ENCODE measurements at regions not wholly inside any gene's neighbourhood (a gene's known extent, or its start where the extent isn't known, plus 50 kb on each side); places are given as distances from the start of the nearest gene placed in this dataset.

DNA sequence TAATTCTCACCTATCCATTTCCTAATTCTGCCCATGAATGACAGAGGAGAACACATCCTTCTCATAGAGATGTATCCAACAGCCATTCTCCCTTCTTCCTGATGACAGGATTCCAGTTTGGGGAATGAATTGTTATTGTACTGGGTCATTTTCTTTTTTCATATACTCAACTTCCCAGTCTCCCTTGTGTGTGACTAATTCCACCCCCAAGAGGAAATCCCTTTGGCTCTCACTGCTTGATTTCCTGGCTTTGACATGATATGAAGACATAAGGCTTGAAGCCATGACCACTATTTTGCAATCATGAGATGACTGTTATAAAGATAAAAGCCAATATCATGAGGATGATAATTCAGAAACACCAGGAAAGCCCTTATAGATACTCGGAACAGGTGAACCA lies 384.7 kb upstream of the ACVR2A start:
- DNase-seq: no peak
- peaks cover 5% of the 10 kb centered on the region for H3K9me3 Mint-ChIP-seq
- no peaks in the 10 kb centered on the region for H3K36me3 Mint-ChIP-seq (ENCODE audit: low read depth)
- no peak overlapping the region for H3K4me3 Mint-ChIP-seq
- H3K27ac Mint-ChIP-seq: no peak overlapping the region
- H3K27me3 Mint-ChIP-seq: no peaks in the 10 kb centered on the region
- H3K4me1 Mint-ChIP-seq: no peaks in the 10 kb centered on the region
- intact Hi-C loops (cut with micrococcal nuclease): no loop called here

DNA sequence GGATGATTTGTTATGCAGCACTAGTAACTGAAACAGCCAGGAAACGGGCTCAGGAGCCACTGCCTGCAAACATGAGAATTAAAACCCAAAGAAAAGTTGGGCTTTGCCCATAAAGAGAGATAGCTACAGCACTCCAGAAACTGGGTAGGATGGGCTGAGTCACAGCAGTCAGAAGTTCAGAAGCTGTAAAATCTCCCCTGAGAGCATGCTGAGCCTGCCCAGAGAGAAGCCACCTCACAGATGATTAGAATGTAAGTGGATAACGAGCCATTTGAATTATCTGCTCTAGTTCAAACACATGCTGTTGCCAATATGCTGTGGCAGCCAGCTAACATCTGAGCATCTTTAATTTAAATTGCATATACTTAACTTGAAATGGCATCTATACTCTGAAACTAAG lies 388.1 kb upstream of the ACVR2A start:
- H3K27ac Mint-ChIP-seq: no peak overlapping the region
- H3K4me1 Mint-ChIP-seq: no peaks in the 10 kb centered on the region
- DNase-seq: no peak
- H3K36me3 Mint-ChIP-seq (ENCODE audit: low read depth): no peaks in the 10 kb centered on the region
- H3K27me3 Mint-ChIP-seq: peaks cover 1% of the 10 kb centered on the region
- intact Hi-C loops (cut with micrococcal nuclease): no loop called here
- peaks cover 8% of the 10 kb centered on the region for H3K9me3 Mint-ChIP-seq
- no peak overlapping the region for H3K4me3 Mint-ChIP-seq

DNA sequence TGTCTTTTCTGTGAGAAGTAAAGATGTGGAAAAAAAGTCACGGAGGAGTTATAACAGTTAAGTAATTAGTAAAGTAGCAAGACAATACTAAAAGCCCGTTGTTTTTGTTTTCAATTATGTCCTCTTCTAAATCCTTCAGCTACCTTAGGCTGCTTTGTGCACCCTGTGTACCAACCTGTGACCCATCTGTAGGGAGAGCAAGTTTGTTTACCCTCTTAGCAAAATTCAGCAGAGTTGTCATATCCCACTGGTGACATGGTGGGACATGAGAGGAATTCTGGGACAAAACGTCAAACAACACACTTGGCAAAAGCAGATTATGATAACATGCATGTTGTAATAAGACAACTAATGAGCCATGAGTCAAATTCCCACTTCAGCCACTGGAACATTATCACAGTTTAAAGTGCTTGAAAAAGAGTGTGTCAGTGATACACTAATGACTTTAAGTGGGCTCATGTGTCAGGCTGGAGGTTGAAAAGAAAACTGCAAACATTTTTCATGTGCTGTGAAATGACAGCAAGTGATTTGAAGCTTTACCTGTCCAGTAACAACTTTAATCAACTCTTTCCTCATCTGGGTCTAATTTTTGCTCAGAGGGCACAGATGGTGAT lies 392.8 kb upstream of the ACVR2A start:
- Mint-ChIP-seq H3K4me3 (no peak overlapping the region), H3K27ac (no peak overlapping the region), H3K36me3 (ENCODE audit: low read depth) (no peaks in the 10 kb centered on the region), H3K27me3 (peaks cover 4% of the 10 kb centered on the region), H3K9me3 (peaks cover 3% of the 10 kb centered on the region), H3K4me1 (peaks cover 7% of the 10 kb centered on the region)
- no peak for DNase-seq
- intact Hi-C loops (cut with micrococcal nuclease): no loop called here

DNA sequence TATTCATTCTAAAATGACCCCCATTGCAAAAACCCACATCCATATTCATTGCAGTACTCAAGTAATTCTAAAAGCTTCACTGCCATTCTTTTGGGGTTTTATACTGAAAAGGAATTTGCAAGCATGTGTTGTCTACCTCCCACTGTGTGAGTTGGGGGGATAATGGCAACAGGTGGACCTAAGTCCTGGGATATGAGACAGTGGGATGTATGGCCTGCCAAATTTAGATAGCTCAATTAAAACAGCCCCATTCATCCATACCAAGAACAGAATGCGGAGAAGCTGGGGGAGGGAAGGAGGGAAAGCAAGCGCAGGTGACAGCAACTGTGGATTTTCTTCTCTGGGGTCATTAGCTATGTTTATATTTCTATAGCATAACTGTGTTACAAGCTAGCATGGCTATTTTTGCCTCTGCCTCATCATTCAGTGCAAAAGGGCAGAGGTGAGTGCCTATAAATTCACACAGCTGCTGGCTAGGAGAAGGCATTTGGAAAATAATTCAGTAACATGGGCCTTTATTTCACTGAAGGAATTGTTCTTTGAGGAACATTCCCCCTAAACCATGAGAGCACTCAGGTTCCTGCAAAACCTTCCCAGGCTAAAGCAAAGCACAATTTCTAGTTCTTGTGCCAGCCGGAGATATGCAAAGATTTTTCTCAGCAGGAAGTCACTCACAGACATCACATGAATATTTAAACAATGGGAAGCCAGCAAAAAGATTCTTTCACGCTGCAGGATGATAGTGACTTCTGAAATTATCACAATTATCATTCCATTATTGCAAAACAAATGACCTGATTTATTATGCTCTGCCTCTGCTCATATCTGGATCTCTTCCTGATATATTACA lies 393.9 kb upstream of the ACVR2A start:
- Mint-ChIP-seq H3K9me3 (peaks cover 3% of the 10 kb centered on the region), H3K36me3 (ENCODE audit: low read depth) (no peaks in the 10 kb centered on the region), H3K27ac (no peak overlapping the region), H3K4me1 (peaks cover 7% of the 10 kb centered on the region), H3K27me3 (peaks cover 4% of the 10 kb centered on the region), H3K4me3 (no peak overlapping the region)
- intact Hi-C loops (cut with micrococcal nuclease): no loop called here
- DNase-seq: no peak

DNA sequence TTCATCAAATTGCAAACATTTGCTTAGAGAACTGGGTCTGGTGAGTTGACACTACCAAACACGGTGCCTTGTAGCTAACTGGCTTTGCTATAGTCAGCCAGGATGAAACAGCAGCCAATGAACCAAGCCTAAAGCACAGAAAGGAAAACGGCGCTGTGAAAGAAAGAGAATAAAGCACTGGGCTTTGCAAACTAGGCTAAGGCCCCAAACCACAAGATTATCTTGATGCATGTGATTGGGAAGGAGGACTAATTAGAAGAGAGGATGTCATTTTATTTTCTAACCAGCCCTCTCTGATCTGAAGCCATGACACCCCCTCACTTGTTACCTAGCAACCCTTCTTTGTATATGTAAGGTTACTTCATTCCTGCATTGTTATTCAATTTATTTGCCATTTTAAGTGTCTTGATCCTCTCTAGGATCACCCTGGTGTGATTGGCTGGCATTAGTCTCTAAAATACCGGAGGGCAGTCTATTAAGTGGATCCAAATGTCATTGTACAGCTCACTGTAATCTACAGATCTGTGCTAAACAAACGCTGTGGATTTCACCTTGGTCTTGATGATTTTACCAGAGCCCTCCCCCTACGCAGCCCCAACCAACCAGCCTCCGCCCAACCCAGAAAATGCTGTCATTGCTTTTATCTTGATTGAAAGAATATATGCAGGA lies 395.4 kb upstream of the ACVR2A start:
- peaks cover 7% of the 10 kb centered on the region for H3K4me1 Mint-ChIP-seq
- DNase-seq: peak; percentile 56
- H3K27ac Mint-ChIP-seq: peak overlapping the region; percentile 29
- no peak overlapping the region for H3K4me3 Mint-ChIP-seq
- intact Hi-C loops (cut with micrococcal nuclease): no loop called here
- peaks cover 4% of the 10 kb centered on the region for H3K27me3 Mint-ChIP-seq
- no peaks in the 10 kb centered on the region for H3K36me3 Mint-ChIP-seq (ENCODE audit: low read depth)
- H3K9me3 Mint-ChIP-seq: peaks cover 6% of the 10 kb centered on the region

DNA sequence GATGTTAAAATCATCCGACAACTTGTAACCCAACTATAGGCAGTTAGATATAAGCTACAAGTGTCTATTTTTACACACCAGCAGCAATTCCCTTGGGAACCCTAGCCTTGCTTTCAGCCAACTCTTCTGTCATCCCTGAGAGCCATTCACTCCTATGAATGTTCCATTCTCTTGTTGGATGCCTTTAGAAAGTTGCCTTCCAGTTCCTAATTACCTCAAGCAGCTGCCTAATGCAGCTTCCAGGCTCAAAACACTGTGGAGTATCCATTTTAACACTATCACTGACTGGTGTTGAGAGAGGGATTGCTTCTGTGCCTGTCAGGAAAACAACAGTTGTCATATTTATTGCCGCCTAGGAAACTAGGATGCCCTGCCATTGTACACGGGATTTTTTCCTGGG lies 402.0 kb upstream of the ACVR2A start:
- Mint-ChIP-seq H3K4me1 (no peaks in the 10 kb centered on the region), H3K9me3 (peaks cover 18% of the 10 kb centered on the region), H3K4me3 (no peak overlapping the region), H3K27ac (no peak overlapping the region), H3K27me3 (no peaks in the 10 kb centered on the region), H3K36me3 (ENCODE audit: low read depth) (no peaks in the 10 kb centered on the region)
- DNase-seq: no peak
- intact Hi-C loops (cut with micrococcal nuclease): no loop called here

DNA sequence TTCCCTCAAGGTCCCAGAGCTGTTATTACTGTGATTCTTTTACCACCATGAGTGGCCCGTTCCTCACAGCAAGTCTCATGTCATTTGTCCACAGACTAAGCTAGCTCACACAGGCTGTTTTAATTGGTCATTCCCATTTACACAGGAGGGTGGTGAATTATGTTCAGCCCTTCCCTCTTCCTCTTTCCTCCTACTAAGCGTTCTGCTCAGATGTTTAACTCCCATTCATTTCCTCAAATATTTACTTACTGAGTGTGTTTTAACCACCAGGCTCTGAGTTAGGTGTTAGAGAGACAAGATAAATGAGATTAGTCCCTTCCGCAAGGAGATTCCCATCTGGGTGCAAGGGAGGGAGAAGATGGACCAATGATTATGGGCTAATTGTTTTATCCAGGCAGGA lies 403.6 kb upstream of the ACVR2A start:
- no peak for DNase-seq
- Mint-ChIP-seq H3K27me3 (no peaks in the 10 kb centered on the region), H3K4me3 (no peak overlapping the region), H3K36me3 (ENCODE audit: low read depth) (no peaks in the 10 kb centered on the region), H3K27ac (no peak overlapping the region), H3K4me1 (no peaks in the 10 kb centered on the region), H3K9me3 (peaks cover 20% of the 10 kb centered on the region)
- intact Hi-C loops (cut with micrococcal nuclease): no loop called here

DNA sequence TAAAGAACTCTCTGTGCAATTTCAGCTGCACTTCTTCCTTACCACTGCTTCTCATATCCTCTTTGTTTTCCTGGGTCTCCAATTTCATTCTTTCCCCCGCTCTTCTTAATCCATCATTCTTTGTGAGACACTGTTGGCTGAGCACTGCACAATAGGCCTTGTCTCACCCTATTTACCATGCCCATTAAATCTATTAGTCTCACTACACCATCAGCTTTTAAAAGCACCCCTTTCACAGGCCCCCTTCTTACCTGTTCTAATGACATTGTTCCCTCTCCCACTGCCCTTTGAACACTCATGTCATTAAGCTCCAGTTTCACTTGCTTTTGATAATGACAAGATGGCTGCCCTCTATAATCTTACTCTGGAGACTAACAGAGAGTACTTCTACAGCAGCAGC lies 404.1 kb upstream of the ACVR2A start:
- no peak overlapping the region for H3K4me3 Mint-ChIP-seq
- no peaks in the 10 kb centered on the region for H3K36me3 Mint-ChIP-seq (ENCODE audit: low read depth)
- intact Hi-C loops (cut with micrococcal nuclease): no loop called here
- peaks cover 20% of the 10 kb centered on the region for H3K9me3 Mint-ChIP-seq
- H3K27ac Mint-ChIP-seq: no peak overlapping the region
- no peaks in the 10 kb centered on the region for H3K4me1 Mint-ChIP-seq
- no peak for DNase-seq
- no peaks in the 10 kb centered on the region for H3K27me3 Mint-ChIP-seq

DNA sequence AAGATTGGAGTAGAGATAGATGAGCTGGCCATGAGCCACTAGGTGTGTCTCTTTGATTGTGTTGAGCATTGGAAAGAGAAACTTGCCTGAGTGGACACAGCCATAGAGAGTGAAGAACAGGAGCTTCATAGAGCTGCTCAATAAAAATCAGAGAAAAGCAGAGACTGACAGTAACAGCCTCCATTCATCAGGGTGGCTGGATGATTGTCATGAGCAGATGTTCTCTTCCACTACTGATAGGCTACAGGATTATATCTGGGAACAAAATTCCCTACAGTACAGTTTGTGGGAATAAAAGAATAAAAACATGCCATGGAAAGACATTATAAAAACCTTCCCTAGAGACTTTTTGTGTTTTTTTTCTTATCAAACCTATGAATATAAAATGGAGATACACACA lies 404.8 kb upstream of the ACVR2A start:
- Mint-ChIP-seq H3K36me3 (ENCODE audit: low read depth) (no peaks in the 10 kb centered on the region), H3K27ac (no peak overlapping the region), H3K27me3 (no peaks in the 10 kb centered on the region), H3K9me3 (peaks cover 17% of the 10 kb centered on the region), H3K4me1 (no peaks in the 10 kb centered on the region), H3K4me3 (no peak overlapping the region)
- no peak for DNase-seq
- intact Hi-C loops (cut with micrococcal nuclease): no loop called here

DNA sequence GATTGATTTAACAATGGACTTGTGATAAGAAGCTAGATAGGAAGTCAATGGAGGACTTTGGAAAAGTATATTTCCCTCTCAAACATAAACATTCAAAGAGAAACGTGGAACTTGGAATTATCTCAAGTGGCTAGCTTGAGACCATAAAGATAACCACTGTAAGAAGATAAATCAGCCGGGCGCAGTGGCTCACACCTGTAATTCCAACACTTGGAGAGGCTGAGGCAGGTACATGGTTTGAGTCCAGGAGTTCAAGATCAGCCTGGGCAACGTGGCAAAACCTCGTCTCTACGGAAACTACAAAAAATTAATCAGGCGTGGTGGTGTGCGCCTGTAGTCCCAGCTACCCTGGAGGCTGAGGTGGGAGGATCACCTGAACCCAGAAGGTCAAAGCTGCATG lies 405.9 kb upstream of the ACVR2A start:
- Mint-ChIP-seq H3K4me1 (no peaks in the 10 kb centered on the region), H3K27me3 (no peaks in the 10 kb centered on the region), H3K36me3 (ENCODE audit: low read depth) (no peaks in the 10 kb centered on the region), H3K27ac (no peak overlapping the region), H3K9me3 (peaks cover 23% of the 10 kb centered on the region), H3K4me3 (no peak overlapping the region)
- DNase-seq: no peak
- intact Hi-C loops (cut with micrococcal nuclease): no loop called here

DNA sequence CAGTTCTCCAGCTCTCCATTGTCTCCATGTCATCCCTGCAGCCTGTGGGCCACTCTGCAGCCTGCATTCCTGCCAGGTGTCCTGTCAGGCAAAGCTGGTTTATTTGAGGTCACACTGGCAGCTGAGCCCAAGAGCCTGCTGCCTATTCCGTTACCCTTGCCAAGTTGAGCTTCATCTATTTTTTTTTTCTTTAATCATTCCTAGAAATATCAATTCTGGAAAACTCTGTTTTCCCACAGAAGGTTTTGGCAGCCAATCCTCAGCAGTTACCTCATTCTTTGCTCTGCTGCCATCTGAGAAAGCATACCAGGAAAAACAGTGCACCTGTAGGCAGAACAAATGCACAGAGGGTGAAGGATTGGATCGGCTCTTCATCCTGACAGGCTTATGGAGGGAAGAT lies 411.0 kb upstream of the ACVR2A start:
- H3K27ac Mint-ChIP-seq: no peak overlapping the region
- H3K4me1 Mint-ChIP-seq: peaks cover 2% of the 10 kb centered on the region
- H3K36me3 Mint-ChIP-seq (ENCODE audit: low read depth): no peaks in the 10 kb centered on the region
- no peak overlapping the region for H3K4me3 Mint-ChIP-seq
- peaks cover 14% of the 10 kb centered on the region for H3K9me3 Mint-ChIP-seq
- no peak for DNase-seq
- H3K27me3 Mint-ChIP-seq: no peaks in the 10 kb centered on the region
- intact Hi-C loops (cut with micrococcal nuclease): no loop called here

DNA sequence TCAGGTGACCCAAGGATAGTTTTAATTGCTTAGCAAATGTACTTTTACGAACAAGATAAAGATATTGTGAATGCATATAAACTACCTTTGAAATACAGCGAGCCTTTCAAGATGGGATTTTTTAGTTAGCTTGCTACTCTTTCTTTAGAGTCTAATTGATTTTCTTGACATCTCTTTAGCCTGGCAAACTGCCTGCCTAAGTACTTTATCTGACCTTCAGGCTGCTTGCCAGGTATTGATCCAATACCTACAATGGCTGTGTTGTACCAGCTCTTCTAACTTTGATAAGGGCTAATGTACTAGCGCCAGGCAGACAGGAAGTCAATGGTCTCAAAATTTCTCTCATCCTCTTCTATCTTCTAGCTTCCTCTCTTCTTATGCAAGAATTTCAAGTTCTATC lies 414.4 kb upstream of the ACVR2A start:
- intact Hi-C loops (cut with micrococcal nuclease): no loop called here

DNA sequence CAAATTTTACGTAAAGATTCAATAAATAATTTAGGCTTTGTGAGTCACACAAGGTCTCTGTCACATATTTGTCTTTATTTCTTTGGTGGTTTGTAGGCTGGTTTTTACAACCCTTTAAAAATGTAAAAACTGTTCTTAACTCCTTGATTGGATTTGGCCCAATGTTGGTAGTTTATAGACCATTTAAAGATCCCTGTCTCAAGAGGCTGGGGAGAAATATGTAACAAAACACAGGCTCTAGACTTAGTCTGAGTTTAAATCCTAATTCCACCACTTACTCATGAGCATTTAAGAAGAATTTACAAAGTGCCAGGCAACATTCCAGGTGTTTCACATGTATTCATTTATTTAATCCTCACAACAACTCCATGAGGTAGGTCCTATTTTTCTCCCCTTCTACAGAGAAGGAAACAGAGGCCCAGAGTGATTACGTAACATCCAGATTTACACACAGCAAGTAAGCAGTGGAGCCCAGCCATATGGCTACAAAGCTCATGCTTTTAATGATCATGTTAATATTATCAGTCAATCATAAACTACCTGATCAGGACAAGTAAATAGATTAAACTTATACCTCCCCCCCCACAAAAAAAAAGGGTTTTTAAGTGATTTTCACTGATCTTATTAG lies 416.6 kb upstream of the ACVR2A start:
- no peaks in the 10 kb centered on the region for H3K36me3 Mint-ChIP-seq (ENCODE audit: low read depth)
- intact Hi-C loops (cut with micrococcal nuclease): no loop called here
- H3K27me3 Mint-ChIP-seq: no peaks in the 10 kb centered on the region
- DNase-seq: no peak
- peaks cover 2% of the 10 kb centered on the region for H3K4me1 Mint-ChIP-seq
- H3K9me3 Mint-ChIP-seq: no peaks in the 10 kb centered on the region
- H3K27ac Mint-ChIP-seq: no peak overlapping the region
- H3K4me3 Mint-ChIP-seq: no peak overlapping the region

More for the DNA sequence above, 414.4 kb upstream of the ACVR2A start:
- H3K9me3 Mint-ChIP-seq: peaks cover 7% of the 10 kb centered on the region
- H3K4me1 Mint-ChIP-seq: peaks cover 2% of the 10 kb centered on the region
- H3K27me3 Mint-ChIP-seq: no peaks in the 10 kb centered on the region
- no peaks in the 10 kb centered on the region for H3K36me3 Mint-ChIP-seq (ENCODE audit: low read depth)
- H3K27ac Mint-ChIP-seq: no peak overlapping the region
- no peak for DNase-seq
- H3K4me3 Mint-ChIP-seq: no peak overlapping the region

DNA sequence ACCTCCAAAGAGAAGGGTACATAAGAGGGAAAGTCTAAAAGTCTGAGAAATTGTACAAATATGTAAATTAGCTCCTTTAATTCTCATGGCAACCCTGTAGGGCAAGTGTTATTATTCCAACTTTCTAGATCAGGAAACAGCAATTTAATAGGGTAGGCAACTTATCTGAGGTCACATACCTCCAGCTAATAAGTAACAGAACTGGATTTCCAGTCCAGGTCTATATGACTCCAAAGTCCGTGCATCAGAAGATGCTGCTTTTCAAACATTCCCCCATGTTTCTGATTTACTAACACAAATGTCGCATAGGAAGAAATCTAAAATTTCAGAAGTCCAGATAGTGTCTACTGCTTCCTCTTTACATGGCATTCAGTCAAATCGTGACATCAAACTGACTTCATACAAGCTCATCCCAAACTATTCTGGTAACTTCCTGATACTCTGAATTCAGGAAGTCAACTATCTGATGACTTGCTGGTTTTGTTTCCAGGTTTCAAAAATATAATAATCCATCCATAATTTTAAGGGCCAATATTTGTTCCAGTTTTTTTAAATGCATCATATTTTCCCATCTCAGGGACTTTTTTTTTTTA lies 419.3 kb upstream of the ACVR2A start:
- peaks cover 2% of the 10 kb centered on the region for H3K4me1 Mint-ChIP-seq

More for the DNA sequence above, 419.3 kb upstream of the ACVR2A start:
- intact Hi-C loops (cut with micrococcal nuclease): no loop called here
- Mint-ChIP-seq H3K9me3 (peaks cover 7% of the 10 kb centered on the region), H3K27me3 (no peaks in the 10 kb centered on the region), H3K4me3 (no peak overlapping the region), H3K27ac (no peak overlapping the region), H3K36me3 (ENCODE audit: low read depth) (no peaks in the 10 kb centered on the region)
- DNase-seq: no peak
